ENCODE measurements at regions not wholly inside any gene's neighbourhood (a gene's known extent, or its start where the extent isn't known, plus 50 kb on each side); places are given as distances from the start of the nearest gene placed in this dataset.

GRCh38 chr13:78430166-78430791 lies 173.1 kb downstream of the POU4F1 start:
- intact Hi-C loops (cut with DNase I; ENCODE audit: low total_unique reads): no loop called here
- H3K36me3 ChIP-seq: no peaks in the 10 kb centered on the region
- no peaks in the 10 kb centered on the region for H3K27me3 ChIP-seq
- no peak overlapping the region for H3K27ac ChIP-seq
- H3K9me3 ChIP-seq: no peaks in the 10 kb centered on the region
- in situ Hi-C loops (cut with MboI; ENCODE audit: low sequenced_read_pairs in 4 of 4): no loop called here
- no peak overlapping the region for H3K4me3 ChIP-seq
- ATAC-seq (no peak), DNase-seq (no peak)
- H3K4me1 ChIP-seq: no peaks in the 10 kb centered on the region
- no peak for TF ChIP-seq CTCF (IDR thresholded peaks at IDR 0.05 in 4 of 5, conservative IDR thresholded peaks at IDR 0.05 in 1 of 5)
- TF ChIP-seq POLR2A (IDR thresholded peaks at IDR 0.05): no peak

- no peak for ATAC-seq
- H3K9me3 ChIP-seq: no peaks in the 10 kb centered on the region
- TF ChIP-seq CTCF (IDR thresholded peaks at IDR 0.05 in 4 of 5, conservative IDR thresholded peaks at IDR 0.05 in 1 of 5) (no peak), POLR2A (IDR thresholded peaks at IDR 0.05) (no peak)
- H3K4me3 ChIP-seq: no peak overlapping the region
- H3K36me3 ChIP-seq: no peaks in the 10 kb centered on the region
- intact Hi-C loops (cut with DNase I; ENCODE audit: low total_unique reads) (no loop called here), in situ Hi-C loops (cut with MboI; ENCODE audit: low sequenced_read_pairs in 4 of 4) (no loop called here)
- no peak overlapping the region for H3K27ac ChIP-seq
- DNase-seq: no peak
- H3K4me1 ChIP-seq: no peaks in the 10 kb centered on the region
- H3K27me3 ChIP-seq: no peaks in the 10 kb centered on the region
Measured at GRCh38 chr13:78428646-78429045, 174.7 kb downstream of the POU4F1 start.

GRCh38 chr13:78426183-78426582 lies 177.2 kb downstream of the POU4F1 start:
- no peak for TF ChIP-seq POLR2A (IDR thresholded peaks at IDR 0.05)
- TF ChIP-seq CTCF (IDR thresholded peaks at IDR 0.05 in 4 of 5, conservative IDR thresholded peaks at IDR 0.05 in 1 of 5): no peak
- no peaks in the 10 kb centered on the region for H3K4me1 ChIP-seq

GRCh38 chr13:78420814-78421213 lies 182.5 kb downstream of the POU4F1 start:
- Histone ChIP-seq H3K27me3 (no peaks in the 10 kb centered on the region), H3K9me3 (no peaks in the 10 kb centered on the region), H3K36me3 (no peaks in the 10 kb centered on the region), H3K27ac (no peak overlapping the region), H3K4me3 (no peak overlapping the region), H3K4me1 (no peaks in the 10 kb centered on the region)
- in situ Hi-C loops (cut with MboI; ENCODE audit: low sequenced_read_pairs in 4 of 4) (no loop called here), intact Hi-C loops (cut with DNase I; ENCODE audit: low total_unique reads) (no loop called here)
- no peak for ATAC-seq
- DNase-seq: no peak
- no peak for TF ChIP-seq CTCF (IDR thresholded peaks at IDR 0.05 in 4 of 5, conservative IDR thresholded peaks at IDR 0.05 in 1 of 5)
- no peak for TF ChIP-seq POLR2A (IDR thresholded peaks at IDR 0.05)

More at GRCh38 chr13:78426183-78426582, 177.2 kb downstream of the POU4F1 start:
- Histone ChIP-seq H3K4me3 (no peak overlapping the region), H3K27me3 (no peaks in the 10 kb centered on the region), H3K36me3 (no peaks in the 10 kb centered on the region), H3K9me3 (no peaks in the 10 kb centered on the region), H3K27ac (no peak overlapping the region)
- in situ Hi-C loops (cut with MboI; ENCODE audit: low sequenced_read_pairs in 4 of 4) (no loop called here), intact Hi-C loops (cut with DNase I; ENCODE audit: low total_unique reads) (no loop called here)
- no peak for DNase-seq
- ATAC-seq: no peak
